ENCODE measurements at regions not wholly inside any gene's neighbourhood (a gene's known extent, or its start where the extent isn't known, plus 50 kb on each side); places are given as distances from the start of the nearest gene placed in this dataset.

DNA sequence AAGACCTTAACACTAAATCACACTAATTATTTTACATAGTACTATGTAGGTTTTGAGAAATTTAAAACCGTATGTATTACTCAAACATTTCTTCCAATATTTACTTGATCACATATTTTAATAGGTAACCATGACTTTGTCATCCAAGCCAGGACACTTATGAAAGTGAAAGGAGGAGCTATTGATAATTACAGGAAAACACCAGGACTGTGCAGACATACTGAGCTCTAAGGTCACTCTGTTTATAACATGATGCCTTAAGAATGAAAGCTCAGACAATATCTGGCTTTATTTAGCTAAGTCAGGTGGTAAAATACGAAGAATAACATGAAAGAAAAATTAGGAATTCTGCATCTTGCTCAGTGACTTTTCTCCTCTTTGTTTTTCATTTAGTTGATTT lies 216.0 kb upstream of the NANOGP8 start:
- no peak for TF ChIP-seq EGR1 (IDR thresholded peaks at IDR 0.05)
- no peak for TF ChIP-seq ZBTB7A (IDR thresholded peaks at IDR 0.05; ENCODE audit: low read depth)
- no peak for TF ChIP-seq RAD21 (IDR thresholded peaks at IDR 0.05; ENCODE audit: low read depth)
- TF ChIP-seq YY1 (IDR thresholded peaks at IDR 0.05; ENCODE audit: low read depth), result no peak
- TF ChIP-seq TCF12 (IDR thresholded peaks at IDR 0.05; ENCODE audit: low read depth), result no peak
- no peak for TF ChIP-seq EP300 (IDR thresholded peaks at IDR 0.05; ENCODE audit: borderline replicate concordance)
- TF ChIP-seq TAF1 (IDR thresholded peaks at IDR 0.05; ENCODE audit: low read depth), result no peak
- no peak for TF ChIP-seq NFIC (IDR thresholded peaks at IDR 0.05)
- TF ChIP-seq, protein P1, sequence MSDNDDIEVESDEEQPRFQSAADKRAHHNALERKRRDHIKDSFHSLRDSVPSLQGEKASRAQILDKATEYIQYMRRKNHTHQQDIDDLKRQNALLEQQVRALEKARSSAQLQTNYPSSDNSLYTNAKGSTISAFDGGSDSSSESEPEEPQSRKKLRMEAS (IDR thresholded peaks at IDR 0.05), result no peak
- no peak for TF ChIP-seq CEBPB (IDR thresholded peaks at IDR 0.05)
- no peak for TF ChIP-seq CREB1 (IDR thresholded peaks at IDR 0.05; ENCODE audit: low read depth)
- no peak for TF ChIP-seq FOXM1 (IDR thresholded peaks at IDR 0.05; ENCODE audit: borderline replicate concordance, low read depth)
- TF ChIP-seq, protein P2, sequence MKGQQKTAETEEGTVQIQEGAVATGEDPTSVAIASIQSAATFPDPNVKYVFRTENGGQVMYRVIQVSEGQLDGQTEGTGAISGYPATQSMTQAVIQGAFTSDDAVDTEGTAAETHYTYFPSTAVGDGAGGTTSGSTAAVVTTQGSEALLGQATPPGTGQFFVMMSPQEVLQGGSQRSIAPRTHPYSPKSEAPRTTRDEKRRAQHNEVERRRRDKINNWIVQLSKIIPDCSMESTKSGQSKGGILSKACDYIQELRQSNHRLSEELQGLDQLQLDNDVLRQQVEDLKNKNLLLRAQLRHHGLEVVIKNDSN (IDR thresholded peaks at IDR 0.05), result no peak
- TF ChIP-seq, protein P3, sequence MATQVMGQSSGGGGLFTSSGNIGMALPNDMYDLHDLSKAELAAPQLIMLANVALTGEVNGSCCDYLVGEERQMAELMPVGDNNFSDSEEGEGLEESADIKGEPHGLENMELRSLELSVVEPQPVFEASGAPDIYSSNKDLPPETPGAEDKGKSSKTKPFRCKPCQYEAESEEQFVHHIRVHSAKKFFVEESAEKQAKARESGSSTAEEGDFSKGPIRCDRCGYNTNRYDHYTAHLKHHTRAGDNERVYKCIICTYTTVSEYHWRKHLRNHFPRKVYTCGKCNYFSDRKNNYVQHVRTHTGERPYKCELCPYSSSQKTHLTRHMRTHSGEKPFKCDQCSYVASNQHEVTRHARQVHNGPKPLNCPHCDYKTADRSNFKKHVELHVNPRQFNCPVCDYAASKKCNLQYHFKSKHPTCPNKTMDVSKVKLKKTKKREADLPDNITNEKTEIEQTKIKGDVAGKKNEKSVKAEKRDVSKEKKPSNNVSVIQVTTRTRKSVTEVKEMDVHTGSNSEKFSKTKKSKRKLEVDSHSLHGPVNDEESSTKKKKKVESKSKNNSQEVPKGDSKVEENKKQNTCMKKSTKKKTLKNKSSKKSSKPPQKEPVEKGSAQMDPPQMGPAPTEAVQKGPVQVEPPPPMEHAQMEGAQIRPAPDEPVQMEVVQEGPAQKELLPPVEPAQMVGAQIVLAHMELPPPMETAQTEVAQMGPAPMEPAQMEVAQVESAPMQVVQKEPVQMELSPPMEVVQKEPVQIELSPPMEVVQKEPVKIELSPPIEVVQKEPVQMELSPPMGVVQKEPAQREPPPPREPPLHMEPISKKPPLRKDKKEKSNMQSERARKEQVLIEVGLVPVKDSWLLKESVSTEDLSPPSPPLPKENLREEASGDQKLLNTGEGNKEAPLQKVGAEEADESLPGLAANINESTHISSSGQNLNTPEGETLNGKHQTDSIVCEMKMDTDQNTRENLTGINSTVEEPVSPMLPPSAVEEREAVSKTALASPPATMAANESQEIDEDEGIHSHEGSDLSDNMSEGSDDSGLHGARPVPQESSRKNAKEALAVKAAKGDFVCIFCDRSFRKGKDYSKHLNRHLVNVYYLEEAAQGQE (IDR thresholded peaks at IDR 0.05; ENCODE audit: low read depth), result no peak
- TF ChIP-seq TEAD4 (IDR thresholded peaks at IDR 0.05), result no peak

DNA sequence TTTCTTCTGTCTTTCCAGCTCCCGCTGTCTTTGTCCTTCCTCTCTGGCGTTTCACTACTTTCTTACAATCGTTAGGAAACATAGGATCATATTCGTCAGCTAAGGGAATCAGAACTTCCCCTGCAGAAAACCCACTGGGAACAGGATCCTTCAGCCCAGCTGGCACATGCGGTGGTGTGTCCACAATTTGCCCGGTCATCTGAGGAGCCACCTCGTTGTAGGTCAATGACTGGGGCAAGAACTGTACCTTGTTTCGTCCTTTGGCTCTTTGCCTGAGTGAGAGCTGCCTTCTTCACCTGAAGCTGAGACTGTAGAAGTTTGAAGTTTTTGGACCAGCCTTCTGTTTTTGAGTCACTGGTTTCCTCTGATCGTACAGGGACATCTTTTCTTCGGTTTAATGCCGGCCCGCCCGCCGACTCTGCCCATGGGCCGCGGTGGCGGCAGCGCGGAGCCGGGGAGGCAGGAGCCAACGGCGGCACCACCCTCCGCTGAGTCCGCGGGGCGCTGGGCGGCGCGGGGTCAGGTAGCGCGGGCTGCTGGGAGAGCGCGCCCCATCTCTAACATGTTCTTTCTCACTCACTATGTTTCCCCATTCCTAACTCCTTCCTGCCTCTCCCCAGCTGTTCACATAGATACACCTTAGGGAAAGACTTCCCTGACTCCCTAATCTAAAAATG lies 214.1 kb upstream of the NANOGP8 start:
- TF ChIP-seq TAF1 (IDR thresholded peaks at IDR 0.05; ENCODE audit: low read depth) (no peak), TCF12 (IDR thresholded peaks at IDR 0.05; ENCODE audit: low read depth) (no peak), YY1 (IDR thresholded peaks at IDR 0.05; ENCODE audit: low read depth) (no peak), EP300 (IDR thresholded peaks at IDR 0.05; ENCODE audit: borderline replicate concordance) (no peak), NFIC (IDR thresholded peaks at IDR 0.05) (no peak)

DNA sequence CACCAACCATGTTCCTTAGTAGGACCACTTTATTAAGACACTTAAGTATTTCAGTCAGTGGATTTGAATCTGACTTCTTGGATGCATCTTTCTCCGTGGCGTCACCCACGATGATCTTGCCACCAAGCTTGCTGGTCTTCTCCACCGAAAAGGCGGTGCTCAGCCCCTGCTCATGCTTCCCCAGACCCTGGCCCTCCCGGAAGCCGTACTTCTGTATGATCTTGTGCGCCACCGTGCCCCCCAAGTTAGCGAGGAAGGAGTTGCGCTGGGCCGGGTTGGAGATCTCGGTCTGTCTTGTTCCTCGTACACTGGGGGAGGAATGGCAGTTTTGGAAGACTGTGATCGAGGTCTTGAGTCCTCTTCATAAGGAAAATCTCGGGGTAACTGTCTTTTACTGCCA lies 213.4 kb upstream of the NANOGP8 start:
- no peak for TF ChIP-seq YY1 (IDR thresholded peaks at IDR 0.05; ENCODE audit: low read depth)
- TF ChIP-seq FOXM1 (IDR thresholded peaks at IDR 0.05; ENCODE audit: borderline replicate concordance, low read depth), result no peak
- TF ChIP-seq CREB1 (IDR thresholded peaks at IDR 0.05; ENCODE audit: low read depth), result no peak
- TF ChIP-seq, protein P1 (IDR thresholded peaks at IDR 0.05), result no peak
- TF ChIP-seq, protein P3 (IDR thresholded peaks at IDR 0.05; ENCODE audit: low read depth), result no peak
- no peak for TF ChIP-seq TCF12 (IDR thresholded peaks at IDR 0.05; ENCODE audit: low read depth)
- TF ChIP-seq, protein P2 (IDR thresholded peaks at IDR 0.05), result no peak
- TF ChIP-seq EGR1 (IDR thresholded peaks at IDR 0.05), result no peak
- no peak for TF ChIP-seq EP300 (IDR thresholded peaks at IDR 0.05; ENCODE audit: borderline replicate concordance)

DNA sequence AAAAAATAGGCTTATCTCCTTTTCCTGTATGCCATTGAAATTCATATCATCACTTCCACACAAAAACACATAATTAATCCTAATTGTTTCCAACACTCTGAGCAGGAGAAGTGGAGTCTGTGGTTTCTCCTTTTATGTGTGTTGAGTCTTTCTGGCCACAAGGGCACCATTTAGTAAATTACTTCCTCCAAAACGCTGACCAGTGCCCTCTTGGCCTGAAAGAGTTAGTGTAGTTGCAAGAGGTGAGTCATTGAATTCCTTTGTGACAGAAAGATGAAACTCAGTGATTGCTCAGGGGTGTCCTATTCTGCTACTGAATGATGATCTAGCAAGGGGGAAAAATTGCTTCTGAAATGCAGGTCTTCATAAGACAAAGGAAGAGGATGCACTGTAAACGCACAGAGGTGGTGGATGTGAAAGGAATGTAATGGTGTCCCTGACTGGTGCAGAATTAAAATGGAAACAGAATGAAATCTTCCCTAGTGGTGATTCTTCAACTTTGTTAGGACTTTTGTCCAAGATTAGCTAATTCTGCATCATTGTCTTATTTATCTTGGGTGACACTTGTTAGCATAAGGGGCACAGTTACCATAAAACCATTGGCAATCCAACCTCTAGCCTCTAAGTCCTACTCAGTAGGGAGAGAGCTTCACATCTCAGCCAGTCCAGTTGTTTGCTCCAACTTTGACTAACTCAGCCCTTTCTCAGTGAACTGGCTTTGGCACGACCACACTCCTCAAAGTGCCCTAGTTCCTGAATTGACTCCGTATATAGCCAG lies 208.4 kb upstream of the NANOGP8 start:
- TF ChIP-seq, protein P2 (IDR thresholded peaks at IDR 0.05), result no peak
- TF ChIP-seq FOXM1 (IDR thresholded peaks at IDR 0.05; ENCODE audit: borderline replicate concordance, low read depth), result no peak
- TF ChIP-seq CEBPB (IDR thresholded peaks at IDR 0.05), result no peak
- no peak for TF ChIP-seq ZBTB7A (IDR thresholded peaks at IDR 0.05; ENCODE audit: low read depth)
- no peak for TF ChIP-seq TEAD4 (IDR thresholded peaks at IDR 0.05)
- no peak for TF ChIP-seq EGR1 (IDR thresholded peaks at IDR 0.05)
- TF ChIP-seq, protein P1 (IDR thresholded peaks at IDR 0.05), result no peak
- TF ChIP-seq CREB1 (IDR thresholded peaks at IDR 0.05; ENCODE audit: low read depth), result no peak
- TF ChIP-seq EP300 (IDR thresholded peaks at IDR 0.05; ENCODE audit: borderline replicate concordance), result no peak
- no peak for TF ChIP-seq RAD21 (IDR thresholded peaks at IDR 0.05; ENCODE audit: low read depth)
- no peak for TF ChIP-seq TAF1 (IDR thresholded peaks at IDR 0.05; ENCODE audit: low read depth)
- no peak for TF ChIP-seq TCF12 (IDR thresholded peaks at IDR 0.05; ENCODE audit: low read depth)
- TF ChIP-seq YY1 (IDR thresholded peaks at IDR 0.05; ENCODE audit: low read depth), result no peak

All from Ishikawa (cell line).